Thyroid gland (tissue), 4 donors: ENCODE measurements at regions not wholly inside any gene's neighbourhood (a gene's known extent, or its start where the extent isn't known, plus 50 kb on each side); places are given as distances from the start of the nearest gene placed in this dataset.

Experiments used
- CTCF ChIP-seq, 6 experiments: fragments of 200-600 bp in 3 of 6; fragments of 450-650 bp in 3 of 6; sonication (generic) in 3 of 6; IDR thresholded peaks; one replicate each; pipeline ENCODE4 v1.5.1; 2016 to 2019; ENCODE audit warnings: antibody characterized with exemption in 6 of 6, mild to moderate bottlenecking in 2 of 6, inconsistent platforms in 1 of 6, moderate library complexity in 1 of 6
- POLR2A ChIP-seq, 2 donors: fragments of 450-650 bp; IDR thresholded peaks; one replicate each; pipeline ENCODE4 v1.6.1; 2017; ENCODE audit warnings: antibody characterized with exemption in 2 of 2, mild to moderate bottlenecking in 2 of 2, moderate library complexity in 1 of 2

- TF ChIP-seq CTCF (IDR thresholded peaks at IDR 0.05) = no peak
- TF ChIP-seq POLR2A (IDR thresholded peaks at IDR 0.05) = no peak
Observed at GRCh38 chr18:67957684-67958083, 441.2 kb upstream of the DSEL start.
